ENCODE measurements at regions not wholly inside any gene's neighbourhood (a gene's known extent, or its start where the extent isn't known, plus 50 kb on each side); places are given as distances from the start of the nearest gene placed in this dataset.

DNA sequence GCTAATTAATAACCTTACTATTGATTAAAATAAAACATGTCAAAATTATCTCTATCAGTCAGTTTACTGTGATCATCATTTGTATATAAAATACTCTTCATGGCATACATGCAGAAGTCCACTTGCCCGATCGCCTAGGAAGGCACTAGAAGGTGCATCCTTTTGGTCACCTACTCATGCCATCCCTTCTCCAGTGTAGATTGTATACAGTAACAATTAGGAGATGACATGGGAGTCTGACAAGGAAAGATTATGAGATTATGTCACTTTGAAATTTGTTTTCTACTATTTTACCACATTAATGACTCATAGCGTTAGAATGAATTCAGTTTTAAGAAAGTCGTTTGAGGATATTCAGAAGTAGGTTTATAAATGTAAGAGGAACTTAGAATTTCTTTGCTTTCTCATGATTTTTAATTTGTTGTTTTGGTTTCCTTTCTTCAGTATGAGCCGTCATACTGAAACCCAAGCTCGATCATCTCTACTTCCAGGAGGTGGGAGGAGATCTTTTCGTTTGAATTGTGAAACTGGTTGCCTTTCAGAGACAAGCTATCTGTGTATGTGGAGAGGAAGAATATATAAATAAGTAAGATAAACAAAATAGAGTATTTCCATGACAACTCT lies 51.1 kb upstream of the UNC5C start:
- Histone ChIP-seq H4K20me1 (ENCODE audit: low read depth) (no peaks in the 10 kb centered on the region), H3K9me3 (ENCODE audit: low read depth) (no peaks in the 10 kb centered on the region), H3F3A (ENCODE audit: low read depth) (no peaks in the 10 kb centered on the region), H3K27ac (no peak overlapping the region), H3K9ac (no peak overlapping the region), H3K36me3 (no peaks in the 10 kb centered on the region), H3K4me2 (no peak overlapping the region), H3K79me2 (ENCODE audit: low read depth) (no peaks in the 10 kb centered on the region), H2AFZ (replicated peaks) (no peak overlapping the region), H3K27me3 (no peaks in the 10 kb centered on the region), H3K4me3 (no peak overlapping the region), H3K4me1 (no peaks in the 10 kb centered on the region)
- Mint-ChIP-seq H3K27ac (no peak overlapping the region), H3K4me1 (peaks cover 4% of the 10 kb centered on the region), H3K27me3 (ENCODE audit: insufficient read depth, low read depth) (no peaks in the 10 kb centered on the region), H3K9me3 (no peaks in the 10 kb centered on the region), H3K4me3 (no peak overlapping the region), H3K36me3 (no peaks in the 10 kb centered on the region)
- no peak for TF ChIP-seq EZH2 (IDR thresholded peaks at IDR 0.05)
- TF ChIP-seq EZH2phosphoT487 (IDR thresholded peaks at IDR 0.05) = no peak
- TF ChIP-seq, protein P1, sequence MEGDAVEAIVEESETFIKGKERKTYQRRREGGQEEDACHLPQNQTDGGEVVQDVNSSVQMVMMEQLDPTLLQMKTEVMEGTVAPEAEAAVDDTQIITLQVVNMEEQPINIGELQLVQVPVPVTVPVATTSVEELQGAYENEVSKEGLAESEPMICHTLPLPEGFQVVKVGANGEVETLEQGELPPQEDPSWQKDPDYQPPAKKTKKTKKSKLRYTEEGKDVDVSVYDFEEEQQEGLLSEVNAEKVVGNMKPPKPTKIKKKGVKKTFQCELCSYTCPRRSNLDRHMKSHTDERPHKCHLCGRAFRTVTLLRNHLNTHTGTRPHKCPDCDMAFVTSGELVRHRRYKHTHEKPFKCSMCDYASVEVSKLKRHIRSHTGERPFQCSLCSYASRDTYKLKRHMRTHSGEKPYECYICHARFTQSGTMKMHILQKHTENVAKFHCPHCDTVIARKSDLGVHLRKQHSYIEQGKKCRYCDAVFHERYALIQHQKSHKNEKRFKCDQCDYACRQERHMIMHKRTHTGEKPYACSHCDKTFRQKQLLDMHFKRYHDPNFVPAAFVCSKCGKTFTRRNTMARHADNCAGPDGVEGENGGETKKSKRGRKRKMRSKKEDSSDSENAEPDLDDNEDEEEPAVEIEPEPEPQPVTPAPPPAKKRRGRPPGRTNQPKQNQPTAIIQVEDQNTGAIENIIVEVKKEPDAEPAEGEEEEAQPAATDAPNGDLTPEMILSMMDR (IDR thresholded peaks at IDR 0.05) = no peak
- no peak for DNase-seq (ENCODE audit: low spot score)
